Lower lobe of right lung (tissue), 2 donors: ENCODE measurements at regions not wholly inside any gene's neighbourhood (a gene's known extent, or its start where the extent isn't known, plus 50 kb on each side); places are given as distances from the start of the nearest gene placed in this dataset.

ENCODE experiments used
- ATAC-seq, 2 donors: fragments of 200-7000 bp; cut with Tn5 transposase; one replicate each; pipeline ENCODE4 v1.9.1; 2020 to 2022; ENCODE audit warnings: mild to moderate bottlenecking in 2 of 2, moderate library complexity in 2 of 2
- DNase-seq: peaks from one replicate; pipeline ENCODE4 v3.0.0-alpha.2; 2020
- H3K27ac ChIP-seq: fragments of 200-600 bp; one replicate; pipeline ENCODE4 v1.8.0; 2022
- H3K27me3 ChIP-seq: fragments of 200-600 bp; one replicate; pipeline ENCODE4 v1.8.0; 2022; ENCODE audit warnings: low read depth
- H3K36me3 ChIP-seq: fragments of 200-600 bp; one replicate; pipeline ENCODE4 v1.8.0; 2022; ENCODE audit warnings: mild to moderate bottlenecking
- H3K4me1 ChIP-seq: fragments of 200-600 bp; one replicate; pipeline ENCODE4 v1.8.0; 2022
- H3K4me3 ChIP-seq: fragments of 200-600 bp; one replicate; pipeline ENCODE4 v1.8.0; 2022; ENCODE audit warnings: mild to moderate bottlenecking
- H3K9me3 ChIP-seq: fragments of 200-600 bp; one replicate; pipeline ENCODE4 v1.8.0; 2022
- intact Hi-C: fragments of 100-400 bp; cut with DNase I; formaldehyde crosslinking; loops from one replicate; pipeline ENCODE4 v1.11.0; 2022
- TF ChIP-seq, protein P1 (sequence below): fragments of 200-600 bp; IDR thresholded peaks from one replicate; pipeline ENCODE4 v1.8.0; 2022; ENCODE audit warnings: antibody characterized with exemption, mild to moderate bottlenecking
- donor health status: DM: no; HTN: yes; CAD: no; lungs with severe emphysema.

DNA sequence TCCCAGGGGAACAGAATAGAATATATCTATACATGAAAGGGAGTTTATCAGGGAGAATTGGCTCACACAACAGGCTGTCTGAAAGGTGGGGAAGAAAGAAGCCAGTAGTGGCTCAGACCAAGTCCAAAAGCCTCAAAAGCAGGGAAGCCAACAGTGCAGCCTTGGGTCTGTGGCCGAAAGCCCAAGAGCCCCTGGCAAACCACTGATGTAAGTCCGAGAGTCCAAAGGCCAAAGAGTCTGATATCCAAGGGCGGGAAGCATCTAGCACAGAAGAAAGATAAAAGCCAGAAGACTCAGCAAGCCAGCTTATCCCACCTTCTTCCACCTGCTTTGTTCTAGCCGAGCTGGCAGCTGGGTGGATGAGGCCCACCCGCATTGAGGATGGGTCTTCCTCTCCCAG lies 172.5 kb downstream of the CCDC71L start:
- intact Hi-C loops: no loop called here
- TF ChIP-seq, protein P1, sequence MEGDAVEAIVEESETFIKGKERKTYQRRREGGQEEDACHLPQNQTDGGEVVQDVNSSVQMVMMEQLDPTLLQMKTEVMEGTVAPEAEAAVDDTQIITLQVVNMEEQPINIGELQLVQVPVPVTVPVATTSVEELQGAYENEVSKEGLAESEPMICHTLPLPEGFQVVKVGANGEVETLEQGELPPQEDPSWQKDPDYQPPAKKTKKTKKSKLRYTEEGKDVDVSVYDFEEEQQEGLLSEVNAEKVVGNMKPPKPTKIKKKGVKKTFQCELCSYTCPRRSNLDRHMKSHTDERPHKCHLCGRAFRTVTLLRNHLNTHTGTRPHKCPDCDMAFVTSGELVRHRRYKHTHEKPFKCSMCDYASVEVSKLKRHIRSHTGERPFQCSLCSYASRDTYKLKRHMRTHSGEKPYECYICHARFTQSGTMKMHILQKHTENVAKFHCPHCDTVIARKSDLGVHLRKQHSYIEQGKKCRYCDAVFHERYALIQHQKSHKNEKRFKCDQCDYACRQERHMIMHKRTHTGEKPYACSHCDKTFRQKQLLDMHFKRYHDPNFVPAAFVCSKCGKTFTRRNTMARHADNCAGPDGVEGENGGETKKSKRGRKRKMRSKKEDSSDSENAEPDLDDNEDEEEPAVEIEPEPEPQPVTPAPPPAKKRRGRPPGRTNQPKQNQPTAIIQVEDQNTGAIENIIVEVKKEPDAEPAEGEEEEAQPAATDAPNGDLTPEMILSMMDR: no peak
- Histone ChIP-seq H3K27me3 (no peaks in the 10 kb centered on the region), H3K4me3 (no peak overlapping the region), H3K4me1 (peaks cover 9% of the 10 kb centered on the region), H3K9me3 (no peaks in the 10 kb centered on the region), H3K36me3 (no peaks in the 10 kb centered on the region), H3K27ac (no peak overlapping the region)
- ATAC-seq (no peak), DNase-seq (no peak)

GRCh38 chr7:106487892-106488291 lies 173.1 kb downstream of the CCDC71L start:
- H3K9me3 ChIP-seq: no peaks in the 10 kb centered on the region
- no peak overlapping the region for H3K4me3 ChIP-seq
- H3K27me3 ChIP-seq: no peaks in the 10 kb centered on the region
- TF ChIP-seq, protein P1: no peak
- no peak for DNase-seq
- H3K36me3 ChIP-seq: no peaks in the 10 kb centered on the region
- intact Hi-C loops: no loop called here
- peaks cover 9% of the 10 kb centered on the region for H3K4me1 ChIP-seq
- no peak for ATAC-seq
- no peak overlapping the region for H3K27ac ChIP-seq

DNA sequence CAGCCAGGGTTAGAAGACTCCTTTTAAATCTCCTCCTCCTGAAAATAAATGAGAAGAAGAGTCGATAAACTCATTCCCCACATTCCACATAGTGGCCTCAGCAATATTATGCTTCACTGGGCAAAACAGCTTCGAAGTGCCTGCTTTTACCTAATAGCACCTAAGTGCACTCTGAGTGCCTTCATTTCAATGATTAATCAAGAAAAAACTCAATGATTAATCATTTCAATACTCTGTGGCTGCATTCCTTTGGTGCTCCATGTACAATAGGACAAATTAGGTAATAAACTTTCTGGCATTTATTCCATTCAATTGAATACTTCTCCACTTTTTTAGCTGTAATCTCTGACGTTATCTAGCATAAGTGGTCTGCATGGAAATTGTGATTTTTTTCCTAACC lies 174.6 kb downstream of the CCDC71L start:
- Histone ChIP-seq H3K36me3 (no peaks in the 10 kb centered on the region), H3K27ac (no peak overlapping the region), H3K4me3 (no peak overlapping the region), H3K4me1 (peaks cover 9% of the 10 kb centered on the region), H3K27me3 (no peaks in the 10 kb centered on the region), H3K9me3 (no peaks in the 10 kb centered on the region)
- peak; percentile 61 to 78 for ATAC-seq
- DNase-seq: no peak
- intact Hi-C loops: no loop called here
- TF ChIP-seq, protein P1: no peak

- ATAC-seq: no peak
- H3K27ac ChIP-seq: peak overlapping the region; percentile 14
- intact Hi-C loops: no loop called here
Observed at GRCh38 chr7:106485919-106486318, 175.0 kb downstream of the CCDC71L start.

GRCh38 chr7:106485031-106485551 lies 175.9 kb downstream of the CCDC71L start:
- H3K9me3 ChIP-seq: no peaks in the 10 kb centered on the region
- H3K27me3 ChIP-seq: no peaks in the 10 kb centered on the region
- DNase-seq: no peak
- no peaks in the 10 kb centered on the region for H3K36me3 ChIP-seq
- intact Hi-C loops: no loop called here
- TF ChIP-seq, protein P1: no peak
- ATAC-seq: peak; percentile 11 to 52
- H3K4me3 ChIP-seq: no peak overlapping the region
- H3K27ac ChIP-seq: peak overlapping the region; percentile 5
- H3K4me1 ChIP-seq: peaks cover 9% of the 10 kb centered on the region

More at GRCh38 chr7:106485919-106486318, 175.0 kb downstream of the CCDC71L start:
- Histone ChIP-seq H3K9me3 (no peaks in the 10 kb centered on the region), H3K36me3 (no peaks in the 10 kb centered on the region), H3K4me1 (peaks cover 9% of the 10 kb centered on the region), H3K27me3 (no peaks in the 10 kb centered on the region), H3K4me3 (no peak overlapping the region)
- no peak for DNase-seq
- TF ChIP-seq, protein P1: no peak
